ENCODE measurements at regions not wholly inside any gene's neighbourhood (a gene's known extent, or its start where the extent isn't known, plus 50 kb on each side); places are given as distances from the start of the nearest gene placed in this dataset.
"Not testable (repeated sequence)": the region's sequence is repeated elsewhere in the genome, so short reads cannot be mapped to it uniquely, and the experiment has no call there.

GRCh38 chr1:172790245-172790644 lies 131.3 kb downstream of the FASLG start:
- POLR2A ChIA-PET: no interaction called here
- DNase-seq: no peak
- Histone ChIP-seq H3K9me2 (no peaks in the 10 kb centered on the region), H3K4me2 (no peak overlapping the region), H3K27me3 (ENCODE audit: insufficient read depth) (no peaks in the 10 kb centered on the region), H3K9me3 (no peaks in the 10 kb centered on the region), H3F3A (replicated peaks; ENCODE audit: insufficient read depth) (no peaks in the 10 kb centered on the region), H3K4me1 (ENCODE audit: control insufficient read depth in 1 of 2, insufficient read depth in 2 of 2, low read depth in 1 of 2, low read length in 1 of 2) (no peaks in the 10 kb centered on the region), H3K4me3 (ENCODE audit: low read depth in 2 of 2, low read length in 1 of 2) (no peak overlapping the region), H3K27ac (ENCODE audit: low read depth in 2 of 2, low read length in 1 of 2) (no peak overlapping the region), H2AFZ (ENCODE audit: low read depth) (no peak overlapping the region), H3K9ac (no peak overlapping the region), H4K20me1 (ENCODE audit: insufficient read depth) (no peaks in the 10 kb centered on the region), H3K36me3 (replicated peaks in 1 of 2; ENCODE audit: control insufficient read depth in 1 of 2, insufficient read depth in 2 of 2, low read length in 1 of 2) (no peaks in the 10 kb centered on the region), H3K79me2 (ENCODE audit: insufficient read depth) (no peaks in the 10 kb centered on the region)
- TF ChIP-seq FOSL2 (IDR thresholded peaks at IDR 0.05; ENCODE audit: borderline replicate concordance, low read depth): no peak
- TF ChIP-seq TAF1 (IDR thresholded peaks at IDR 0.05; ENCODE audit: borderline replicate concordance, low read depth, low read length): no peak
- no peak for TF ChIP-seq RFX5 (IDR thresholded peaks at IDR 0.05; ENCODE audit: low read length)
- 28% methylated on average over 2 of the region's 2 CpGs for WGBS (ENCODE audit: low lambda C conversion rate)
- CTCF ChIA-PET: interaction anchor here (0.8 to 1.5 kb wide), 3 partner anchors 12 to 412 kb away, joined by 3 to 4 read pairs (median 3); no protein-coding TSS in a partner anchor

GRCh38 chr1:172793823-172794222 lies 134.9 kb downstream of the FASLG start:
- ChIA-PET POLR2A (no interaction called here), CTCF (no interaction called here)
- TF ChIP-seq USF2 (IDR thresholded peaks at IDR 0.05; ENCODE audit: borderline replicate concordance, low read depth, low read length): no peak
- Histone ChIP-seq H3K4me1 (ENCODE audit: control insufficient read depth in 1 of 2, insufficient read depth in 2 of 2, low read depth in 1 of 2, low read length in 1 of 2) (no peaks in the 10 kb centered on the region), H3K4me3 (ENCODE audit: low read depth in 2 of 2, low read length in 1 of 2) (no peak overlapping the region), H4K20me1 (ENCODE audit: insufficient read depth) (no peaks in the 10 kb centered on the region), H3K27ac (ENCODE audit: low read depth in 2 of 2, low read length in 1 of 2) (no peak overlapping the region), H2AFZ (ENCODE audit: low read depth) (no peak overlapping the region), H3K36me3 (replicated peaks in 1 of 2; ENCODE audit: control insufficient read depth in 1 of 2, insufficient read depth in 2 of 2, low read length in 1 of 2) (no peaks in the 10 kb centered on the region), H3K9me3 (no peaks in the 10 kb centered on the region; the same call in 1 of the 2 replicates), H3K4me2 (no peak overlapping the region), H3K9me2 (no peaks in the 10 kb centered on the region), H3K79me2 (ENCODE audit: insufficient read depth) (no peaks in the 10 kb centered on the region), H3F3A (replicated peaks; ENCODE audit: insufficient read depth) (no peaks in the 10 kb centered on the region), H3K27me3 (ENCODE audit: insufficient read depth) (no peaks in the 10 kb centered on the region), H3K9ac (no peak overlapping the region)
- WGBS (ENCODE audit: low lambda C conversion rate): 50% methylated on average over 3 of the region's 3 CpGs
- DNase-seq: no peak

- Histone ChIP-seq H3K79me2 (ENCODE audit: insufficient read depth) (no peaks in the 10 kb centered on the region), H3F3A (replicated peaks; ENCODE audit: insufficient read depth) (no peaks in the 10 kb centered on the region), H4K20me1 (ENCODE audit: insufficient read depth) (no peaks in the 10 kb centered on the region), H3K9ac (no peak overlapping the region), H3K4me3 (ENCODE audit: low read depth in 2 of 2, low read length in 1 of 2) (no peak overlapping the region), H3K4me1 (ENCODE audit: control insufficient read depth in 1 of 2, insufficient read depth in 2 of 2, low read depth in 1 of 2, low read length in 1 of 2) (no peaks in the 10 kb centered on the region), H3K4me2 (no peak overlapping the region), H3K27ac (ENCODE audit: low read depth in 2 of 2, low read length in 1 of 2) (no peak overlapping the region), H3K9me3 (no peaks in the 10 kb centered on the region; the same call in 1 of the 2 replicates), H3K27me3 (ENCODE audit: insufficient read depth) (no peaks in the 10 kb centered on the region), H3K36me3 (replicated peaks in 1 of 2; ENCODE audit: control insufficient read depth in 1 of 2, insufficient read depth in 2 of 2, low read length in 1 of 2) (no peaks in the 10 kb centered on the region), H3K9me2 (no peaks in the 10 kb centered on the region), H2AFZ (ENCODE audit: low read depth) (no peak overlapping the region)
- ChIA-PET POLR2A (no interaction called here), CTCF (interaction anchor here (0.7 kb wide), 1 partner anchor 31 kb away, joined by 3 read pairs; no protein-coding TSS in a partner anchor)
- 34% methylated on average over 4 of the region's 4 CpGs for WGBS (ENCODE audit: low lambda C conversion rate)
- TF ChIP-seq RFX5 (IDR thresholded peaks at IDR 0.05; ENCODE audit: low read length) (peak; percentile 91), CTCF (IDR thresholded peaks at IDR 0.05) (no peak), SMC3 (IDR thresholded peaks at IDR 0.05; ENCODE audit: low read depth, low read length) (no peak), PBX3 (IDR thresholded peaks at IDR 0.05) (no peak), FOXJ3 (CRISPR knock-in tag; IDR thresholded peaks at IDR 0.05) (no peak), RCOR1 (IDR thresholded peaks at IDR 0.05; ENCODE audit: low read length) (no peak), CHD2 (IDR thresholded peaks at IDR 0.05; ENCODE audit: low read length, partially characterized antibody) (no peak), FOSL2 (IDR thresholded peaks at IDR 0.05; ENCODE audit: borderline replicate concordance, low read depth) (no peak)
- DNase-seq: no peak
These were observed 136.8 kb downstream of the FASLG start for GRCh38 chr1:172795741-172796140.

- H3K4me1 ChIP-seq (ENCODE audit: control insufficient read depth in 1 of 2, insufficient read depth in 2 of 2, low read depth in 1 of 2, low read length in 1 of 2); H3K27me3 ChIP-seq (ENCODE audit: insufficient read depth); H3K9ac ChIP-seq; H3K4me2 ChIP-seq; H4K20me1 ChIP-seq (ENCODE audit: insufficient read depth); CTCF ChIA-PET; POLR2A ChIA-PET; H3K9me3 ChIP-seq; H3K79me2 ChIP-seq (ENCODE audit: insufficient read depth); H3K9me2 ChIP-seq; H3K36me3 ChIP-seq (replicated peaks in 1 of 2; ENCODE audit: control insufficient read depth in 1 of 2, insufficient read depth in 2 of 2, low read length in 1 of 2); H2AFZ ChIP-seq (ENCODE audit: low read depth); DNase-seq; H3K4me3 ChIP-seq (ENCODE audit: low read depth in 2 of 2, low read length in 1 of 2); H3K27ac ChIP-seq (ENCODE audit: low read depth in 2 of 2, low read length in 1 of 2); H3F3A ChIP-seq (replicated peaks; ENCODE audit: insufficient read depth): not testable (repeated sequence)
- 66% methylated on average over 8 of the region's 9 CpGs for WGBS (ENCODE audit: low lambda C conversion rate)
These were observed 140.9 kb downstream of the FASLG start for GRCh38 chr1:172799804-172800203.

Data from SK-N-SH (cell line).